Activated T-cell treated with anti-CD3 and anti-CD28 coated beads, Interleukin-2, amount 50 U/mL, for 48 hours (primary cell): ENCODE measurements at regions not wholly inside any gene's neighbourhood (a gene's known extent, or its start where the extent isn't known, plus 50 kb on each side); places are given as distances from the start of the nearest gene placed in this dataset.

Source experiments
- DNase-seq, 2 experiments: peaks; one replicate each; pipeline ENCODE4 v3.0.0-alpha.2; 2020

DNA sequence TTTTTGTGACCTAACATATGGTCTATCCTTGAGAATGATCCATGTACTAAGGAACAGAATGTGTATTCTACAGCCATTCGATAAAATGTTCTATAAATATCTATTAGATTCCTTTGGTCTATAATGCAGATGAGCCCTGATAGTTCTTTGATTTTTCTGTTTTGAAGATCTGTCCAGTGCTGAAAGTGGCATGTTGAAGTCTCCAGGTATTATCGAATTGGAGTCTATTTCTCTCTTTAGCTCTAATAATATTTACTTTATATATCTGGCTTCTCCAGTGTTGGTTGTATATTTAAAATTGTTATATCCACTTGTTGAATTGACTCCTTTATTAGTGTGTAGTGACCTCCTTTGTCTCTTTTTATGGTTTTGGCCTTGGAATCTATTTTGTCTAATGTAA, 377.9 kb downstream of the ARL6IP6 start:
- DNase-seq, result no peak

DNA sequence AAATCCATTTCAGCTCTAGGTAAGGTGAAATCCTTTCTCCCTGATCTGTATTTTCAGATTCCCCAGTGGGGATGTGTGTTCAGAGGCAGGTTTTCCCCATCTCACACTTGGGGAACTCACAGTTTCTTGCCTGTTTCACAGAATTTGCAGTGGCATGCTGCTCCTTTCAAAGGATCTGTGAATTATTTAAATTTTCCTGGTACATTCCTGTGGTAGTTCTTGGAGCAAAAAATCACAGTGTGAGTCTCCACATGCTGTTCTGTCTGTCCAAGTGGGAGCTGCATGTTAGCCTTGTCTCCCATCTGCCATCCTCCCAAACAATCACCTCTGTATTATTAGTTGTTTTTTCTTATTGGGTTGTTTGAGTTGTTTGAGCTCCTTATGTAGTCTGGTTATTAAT, 372.9 kb downstream of the ARL6IP6 start:
- DNase-seq, result no peak

DNA sequence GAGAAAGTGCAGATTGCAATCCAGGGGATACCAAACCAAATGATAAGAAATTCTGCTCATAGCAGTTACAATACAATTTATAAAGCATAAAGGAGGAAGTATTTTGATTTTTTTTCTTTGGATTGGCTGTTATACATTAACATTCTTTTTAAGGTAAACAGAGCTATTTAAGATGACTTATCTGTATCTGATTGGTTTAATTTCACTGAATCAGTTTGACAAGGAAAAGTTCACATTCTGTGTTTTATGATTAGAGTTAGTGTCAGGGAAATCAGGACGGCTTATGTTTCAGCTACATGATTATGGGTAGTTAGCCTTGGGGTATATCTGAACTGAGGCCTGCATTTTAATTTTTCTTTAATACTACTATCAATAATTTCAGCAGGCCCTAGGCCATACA, 360.9 kb downstream of the ARL6IP6 start:
- DNase-seq, result no peak

DNA sequence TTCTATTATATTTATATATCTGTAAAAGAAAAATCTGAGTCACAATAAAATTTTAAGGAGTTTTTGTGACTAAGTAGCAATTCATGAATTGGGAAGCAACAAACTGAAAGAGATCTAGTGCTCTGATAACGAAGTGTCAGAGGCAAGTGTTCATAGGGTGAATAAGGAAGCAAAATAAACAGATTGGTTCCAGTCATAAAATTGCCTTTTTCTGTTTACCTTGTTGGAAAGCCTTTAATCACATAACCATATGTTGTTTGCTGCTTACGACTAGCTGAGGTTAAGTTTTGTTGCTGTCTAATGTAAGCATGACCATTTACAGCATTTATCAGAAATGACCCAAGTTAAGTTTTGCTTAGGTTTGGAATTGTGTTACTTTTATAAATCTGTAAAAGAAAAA, 358.9 kb downstream of the ARL6IP6 start:
- no peak for DNase-seq

DNA sequence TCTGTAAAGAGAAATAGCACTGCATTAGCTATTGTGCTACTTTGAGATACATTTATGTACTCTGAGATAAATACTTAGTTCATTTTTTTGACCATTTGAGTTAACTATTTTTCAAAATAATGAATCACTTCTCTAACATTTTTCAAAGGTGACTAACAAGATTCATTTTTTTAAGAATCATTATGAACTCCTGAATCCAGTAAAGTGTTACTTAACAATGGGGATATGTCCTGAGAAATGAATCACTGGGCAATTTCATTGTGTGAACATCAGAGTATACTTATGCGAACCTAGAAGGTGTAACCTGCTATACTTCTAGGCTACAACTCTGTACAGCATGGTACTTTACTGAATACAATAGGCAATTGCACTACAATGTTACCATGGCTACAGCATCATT, 355.8 kb downstream of the ARL6IP6 start:
- DNase-seq, result no peak

DNA sequence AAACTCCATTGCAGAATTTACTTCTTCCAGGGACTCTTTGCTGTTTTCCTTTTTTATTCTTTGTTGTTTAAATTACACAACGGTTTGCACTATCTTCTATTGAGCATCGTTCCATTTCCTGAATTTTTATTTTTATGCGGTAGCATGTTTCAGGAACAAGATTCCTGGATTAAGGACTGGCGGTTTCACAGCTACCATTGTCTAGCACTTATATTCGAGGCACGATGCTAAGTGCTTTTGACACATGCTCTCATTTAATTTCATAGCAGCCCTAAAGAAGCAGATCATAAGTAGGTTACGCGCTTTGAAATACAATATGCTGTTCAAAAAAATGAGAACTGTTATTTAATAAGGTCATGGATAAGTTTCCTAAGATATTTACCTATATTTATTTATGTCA, 354.4 kb downstream of the ARL6IP6 start:
- DNase-seq, result no peak

DNA sequence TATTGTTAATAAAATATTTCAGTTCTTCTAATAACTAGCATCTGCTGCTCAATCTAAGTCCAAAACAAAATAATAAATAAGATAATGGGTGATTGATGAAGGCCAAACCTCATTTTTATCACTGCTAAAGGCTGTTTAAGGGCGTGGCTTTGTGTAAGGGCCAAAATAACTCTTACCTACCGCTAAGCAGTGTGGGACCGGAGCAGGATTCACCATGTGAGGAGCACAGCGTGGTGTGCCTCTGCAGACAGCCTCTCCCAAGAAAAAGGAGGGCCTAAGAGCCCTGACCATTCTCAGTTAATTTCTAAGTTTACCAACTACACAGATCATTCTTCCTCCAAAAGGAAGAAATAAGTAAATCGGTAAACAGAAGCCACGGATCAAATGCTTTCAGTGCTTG, 353.7 kb downstream of the ARL6IP6 start:
- no peak for DNase-seq

DNA sequence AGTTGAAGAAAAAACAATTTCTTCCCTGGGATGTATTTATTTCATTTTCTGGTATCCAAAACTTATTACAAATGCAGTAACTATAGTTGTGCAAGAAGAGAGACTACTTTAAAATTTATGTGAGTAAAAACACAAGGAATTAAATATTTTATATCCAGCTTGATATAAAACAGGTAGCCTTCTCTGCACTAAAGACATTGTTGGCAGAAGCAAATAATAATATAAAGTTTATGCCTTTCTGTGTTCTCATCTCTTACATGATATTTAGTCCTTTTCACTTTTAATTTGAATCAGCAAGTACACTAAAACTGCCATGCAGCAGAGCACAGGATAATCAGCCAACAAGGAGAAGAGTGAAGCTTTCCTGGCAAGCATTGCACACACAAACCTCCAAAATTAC, 352.7 kb downstream of the ARL6IP6 start:
- DNase-seq, result no peak

DNA sequence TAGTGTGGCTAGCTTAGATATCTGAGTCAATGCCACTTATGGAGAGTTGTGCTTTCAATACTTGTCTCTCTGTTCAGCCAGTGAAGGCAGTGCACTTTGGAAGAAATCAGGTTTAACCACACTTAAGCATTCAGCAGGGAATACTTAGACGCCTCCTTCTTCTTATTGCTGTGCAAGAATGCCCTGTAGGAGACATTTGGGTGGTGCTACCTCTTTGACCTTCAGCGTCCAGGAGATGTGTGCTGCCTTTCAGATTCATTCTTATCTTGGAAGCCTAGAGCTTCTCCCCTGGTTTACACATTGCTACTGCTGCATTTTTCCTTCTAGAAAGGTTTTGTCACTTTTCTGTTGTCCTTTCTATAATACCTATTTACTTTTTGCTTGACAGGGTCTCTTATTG, 350.5 kb downstream of the ARL6IP6 start:
- DNase-seq, result no peak

DNA sequence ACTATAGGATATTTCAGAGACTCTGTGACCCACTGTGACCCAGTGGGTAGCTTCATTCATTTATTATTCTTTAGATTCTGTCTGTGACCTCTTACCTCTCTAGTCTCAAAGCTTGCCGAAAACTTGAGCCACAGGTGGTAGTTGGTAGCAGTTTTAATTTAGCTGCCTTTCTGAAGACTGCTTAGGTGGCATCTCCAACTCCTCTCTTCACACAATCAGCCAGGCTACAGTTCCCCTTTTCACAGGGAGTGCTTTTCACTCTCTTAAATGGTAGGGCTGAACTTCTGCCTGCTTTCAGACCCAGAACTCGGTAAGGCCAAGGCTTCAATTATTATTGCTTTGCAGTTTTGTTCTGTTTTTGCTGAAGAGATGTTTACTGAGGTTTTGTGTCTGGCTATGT, 349.6 kb downstream of the ARL6IP6 start:
- DNase-seq, result no peak

DNA sequence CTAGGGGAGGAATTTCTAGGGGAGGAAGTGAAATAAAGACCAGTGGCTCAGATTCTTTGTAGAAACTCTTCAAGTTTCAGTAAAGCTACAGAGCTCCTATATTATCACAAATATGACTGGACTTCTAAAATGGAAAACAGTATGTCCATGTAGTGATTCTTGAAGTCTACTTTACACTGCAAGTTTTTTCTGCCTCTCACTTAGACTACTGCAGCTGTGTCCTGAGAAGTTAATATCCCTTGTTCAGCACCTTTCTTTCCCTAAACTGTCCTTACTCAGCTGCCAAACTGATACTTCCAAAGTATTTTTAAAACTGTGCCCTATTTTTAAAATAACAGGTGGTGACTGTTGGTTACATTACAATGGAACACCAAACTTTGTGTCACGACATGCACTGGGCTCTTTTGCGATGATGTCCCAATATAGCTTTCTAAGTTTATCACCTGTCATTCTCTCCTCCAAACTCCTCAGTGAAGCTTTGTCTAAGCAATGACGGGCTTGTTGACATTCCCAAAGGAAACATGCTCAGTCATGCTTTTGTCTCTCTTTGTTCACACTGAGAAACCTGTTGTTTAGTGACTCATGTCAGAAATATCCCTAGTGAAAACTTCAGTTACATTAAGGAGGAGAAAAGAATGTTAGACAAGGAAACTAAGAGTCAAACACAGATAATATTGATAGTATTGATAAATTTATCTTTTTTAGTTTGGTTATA, 341.1 kb downstream of the ARL6IP6 start:
- DNase-seq, result no peak

DNA sequence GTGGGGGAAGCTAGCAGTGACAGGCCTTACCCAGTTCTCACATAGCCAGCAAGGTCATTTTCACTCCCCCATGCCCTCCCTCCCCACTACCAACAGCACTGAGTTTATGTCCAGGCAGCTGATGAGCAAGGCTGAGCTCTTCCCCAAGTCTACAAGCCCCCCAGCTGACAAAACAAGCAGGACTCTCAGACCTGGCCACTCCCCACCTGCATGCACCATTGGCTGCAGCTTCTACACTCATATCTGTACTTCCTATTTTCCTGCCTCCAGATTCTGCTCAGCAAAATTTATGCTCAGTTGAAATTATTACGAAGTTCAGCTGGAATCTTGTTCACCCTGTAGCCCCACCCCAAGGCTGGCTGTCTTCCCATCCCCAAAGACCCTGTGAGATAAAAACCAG, 339.3 kb downstream of the ARL6IP6 start:
- DNase-seq, result no peak

DNA sequence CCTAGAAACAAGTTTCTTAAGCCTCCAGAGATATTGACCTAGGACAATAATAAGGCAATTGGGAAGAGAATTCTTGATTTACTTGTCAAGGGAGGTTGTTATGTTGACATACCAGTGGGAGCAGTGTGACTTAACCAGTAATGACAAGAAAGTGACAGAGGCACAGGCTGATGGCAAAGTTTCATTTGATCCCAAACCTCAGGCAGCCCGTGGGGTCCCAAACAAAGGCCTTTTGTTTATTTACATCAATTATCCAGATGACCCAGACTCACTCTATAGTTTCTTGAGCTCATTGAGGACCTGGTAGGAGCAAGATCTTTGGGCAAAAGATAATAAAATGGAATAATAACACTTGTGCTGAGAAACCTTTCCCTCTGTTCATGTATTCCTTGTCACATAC, 336.8 kb downstream of the ARL6IP6 start:
- no peak for DNase-seq

DNA sequence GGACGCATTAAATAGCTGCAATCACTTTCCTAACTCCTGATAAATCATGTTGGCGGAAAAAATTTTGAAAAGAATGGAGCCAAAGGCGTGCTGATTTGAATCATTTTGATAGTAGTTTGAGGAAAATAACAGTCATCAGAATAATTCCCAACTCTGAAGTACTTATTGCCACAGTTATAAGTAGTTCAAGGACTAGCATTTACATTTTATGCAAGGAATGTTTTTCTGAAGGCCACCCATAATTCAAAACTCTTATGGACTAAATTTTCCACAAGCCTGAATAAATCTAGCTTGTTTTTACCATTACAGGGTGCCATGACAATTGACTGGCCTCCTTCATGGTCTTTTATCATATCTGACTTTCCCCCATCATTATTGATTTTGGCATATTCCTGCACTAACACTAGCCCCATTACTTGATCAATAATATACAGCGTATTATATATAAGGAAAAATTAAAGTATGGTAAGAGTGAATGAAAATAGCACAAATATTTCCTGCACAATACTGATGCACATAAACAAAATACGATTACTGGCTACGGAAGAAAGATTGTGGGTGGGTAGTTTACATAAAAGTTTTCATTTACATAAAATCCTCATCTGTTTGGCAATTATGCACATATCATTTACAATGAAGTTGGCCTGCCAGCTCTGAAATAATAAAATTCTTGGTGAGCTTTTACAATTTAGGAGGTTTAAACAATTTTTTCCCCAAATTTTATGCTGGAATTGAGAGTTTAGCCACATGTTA, 334.6 kb downstream of the ARL6IP6 start:
- no peak for DNase-seq

DNA sequence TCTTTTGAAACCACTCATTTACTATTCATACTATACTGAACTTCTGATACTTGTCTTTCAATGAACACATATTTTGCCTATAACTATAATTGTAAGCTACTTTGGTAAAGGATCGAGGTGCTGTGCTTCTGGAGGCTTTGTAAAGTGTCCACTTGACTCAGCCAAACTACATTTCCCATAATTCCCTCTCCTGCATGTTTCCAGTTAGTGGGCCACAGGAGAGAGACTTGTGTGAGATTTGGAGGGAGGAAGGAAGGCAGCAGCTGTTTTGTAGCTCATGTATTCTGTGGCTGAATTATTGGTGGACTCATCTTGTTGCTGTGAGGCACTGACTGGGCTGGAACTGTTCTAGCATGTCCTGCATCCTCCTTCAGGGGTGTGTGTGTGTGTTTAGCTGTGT, 328.8 kb downstream of the ARL6IP6 start:
- no peak for DNase-seq

DNA sequence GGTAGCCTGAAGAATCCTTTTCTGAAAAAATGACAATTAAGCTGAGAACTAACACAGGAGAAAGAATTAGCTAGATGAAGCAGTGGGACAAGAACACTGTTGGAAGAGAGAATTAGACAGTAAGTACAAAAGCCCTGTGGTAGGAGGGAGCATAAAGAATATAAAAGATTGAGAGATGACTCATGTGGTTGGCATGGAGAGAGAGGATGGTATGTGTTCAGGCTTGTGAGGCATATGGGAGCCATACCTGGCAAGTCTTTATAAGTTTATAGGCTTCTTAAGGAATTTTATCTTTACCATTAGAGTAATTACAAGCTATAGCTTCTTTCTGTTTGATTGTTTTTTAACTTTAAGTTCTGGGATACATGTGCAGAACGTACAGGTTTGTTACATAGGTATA, 325.0 kb downstream of the ARL6IP6 start:
- no peak for DNase-seq

DNA sequence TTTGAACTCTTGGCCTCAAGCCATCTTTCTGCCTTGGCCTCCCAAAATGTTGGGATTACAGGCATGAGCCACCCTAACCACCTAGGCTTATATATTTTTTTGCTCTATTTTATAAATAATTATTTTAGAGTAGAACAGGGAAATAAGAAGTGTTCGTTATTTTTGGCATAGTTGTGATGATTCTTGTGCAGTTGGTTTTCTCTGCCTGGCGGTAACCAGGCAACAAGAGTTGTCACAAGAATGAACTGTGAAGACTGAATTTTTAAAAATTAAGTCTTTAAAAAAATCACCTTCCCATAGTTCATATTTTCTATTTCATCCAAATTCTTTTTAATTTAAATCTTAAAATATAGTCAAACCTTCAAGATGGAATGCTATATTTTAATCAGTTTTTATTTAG, 310.2 kb downstream of the ARL6IP6 start:
- no peak for DNase-seq

DNA sequence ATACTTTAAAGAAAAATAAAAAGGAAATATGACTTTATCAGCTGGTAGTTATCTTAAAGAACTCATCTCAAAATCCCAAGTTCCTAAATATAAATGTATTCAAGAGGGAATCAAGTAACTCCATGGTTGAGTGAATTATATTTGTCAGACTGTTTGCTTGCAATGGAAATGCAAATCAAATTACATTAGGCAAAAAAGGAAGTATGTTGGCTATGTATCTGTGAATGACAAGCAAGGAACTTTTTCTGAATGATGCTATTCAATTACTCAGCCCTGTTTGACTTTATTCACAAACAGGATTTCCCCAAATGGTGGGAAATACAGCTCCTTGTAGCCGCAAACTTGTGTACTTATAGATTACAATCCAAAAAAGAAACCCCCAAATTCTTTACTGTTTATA, 309.1 kb downstream of the ARL6IP6 start:
- no peak for DNase-seq

DNA sequence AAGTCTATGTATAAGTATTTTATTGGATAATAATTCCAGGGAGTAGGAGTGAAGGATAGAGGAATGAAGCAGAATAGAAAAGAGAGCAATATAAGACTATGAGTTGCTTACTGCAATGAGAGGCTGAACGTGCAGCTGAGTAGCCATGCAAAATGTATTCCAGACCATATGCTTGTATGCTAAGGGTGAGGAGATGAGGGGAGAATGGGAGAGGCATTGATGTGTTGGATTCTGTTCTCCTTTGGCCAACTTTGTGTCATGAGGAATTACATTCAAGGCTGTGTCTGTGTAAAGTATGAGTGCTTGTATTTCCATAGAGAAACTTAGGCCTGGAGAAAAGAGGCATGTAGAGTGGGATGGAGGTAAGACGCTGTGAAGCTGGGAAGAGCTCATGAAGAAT, 301.8 kb downstream of the ARL6IP6 start:
- DNase-seq, result no peak

DNA sequence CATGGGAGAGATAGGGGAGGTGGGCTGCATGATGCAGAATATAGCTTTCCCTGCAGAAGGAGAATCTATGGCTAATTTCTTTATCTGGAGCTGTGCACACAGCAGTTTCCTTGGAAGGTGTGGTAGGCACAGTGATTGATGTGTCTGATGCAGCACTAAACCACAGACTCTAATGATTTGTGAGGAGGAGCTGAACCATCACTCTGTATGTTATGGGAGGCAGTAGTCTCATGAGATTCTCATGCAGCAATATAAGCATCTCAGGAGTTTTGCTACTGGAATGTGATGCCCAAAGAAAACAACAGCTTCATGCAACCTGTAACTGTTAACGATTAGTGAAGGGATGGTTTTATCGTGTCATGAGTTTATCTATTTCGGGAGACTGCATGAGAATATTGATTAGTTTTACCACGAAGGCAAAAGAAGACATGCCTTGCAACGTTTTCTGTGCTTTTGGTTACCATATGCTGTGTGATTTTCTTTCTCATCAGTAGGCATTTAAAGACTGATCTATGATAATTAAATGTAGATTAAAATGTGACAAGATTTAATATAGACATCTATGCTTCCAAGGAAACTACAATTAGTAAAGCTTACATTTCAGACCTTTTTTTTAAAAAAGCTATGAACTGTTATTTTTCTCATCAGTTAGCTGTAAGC, 286.8 kb downstream of the ARL6IP6 start:
- no peak for DNase-seq

DNA sequence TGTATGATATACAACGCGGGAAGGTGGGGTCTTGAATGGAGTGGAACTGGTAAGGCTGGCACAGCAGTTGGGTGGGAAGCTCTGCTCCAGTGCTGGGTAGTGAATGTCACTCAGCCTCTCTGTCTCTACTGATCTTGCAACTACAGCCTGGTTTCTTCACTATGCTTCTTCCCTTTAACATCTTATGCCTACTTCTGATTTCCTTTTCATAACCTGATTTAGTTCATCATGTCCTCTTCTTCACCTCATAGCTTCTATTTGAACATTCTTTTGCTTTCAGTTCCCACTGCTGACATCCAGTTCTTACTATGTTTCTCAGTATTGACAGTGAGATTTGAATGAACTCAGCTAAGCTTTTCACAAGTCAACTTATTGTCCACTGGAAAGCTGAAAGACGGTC, 286.2 kb downstream of the ARL6IP6 start:
- no peak for DNase-seq

DNA sequence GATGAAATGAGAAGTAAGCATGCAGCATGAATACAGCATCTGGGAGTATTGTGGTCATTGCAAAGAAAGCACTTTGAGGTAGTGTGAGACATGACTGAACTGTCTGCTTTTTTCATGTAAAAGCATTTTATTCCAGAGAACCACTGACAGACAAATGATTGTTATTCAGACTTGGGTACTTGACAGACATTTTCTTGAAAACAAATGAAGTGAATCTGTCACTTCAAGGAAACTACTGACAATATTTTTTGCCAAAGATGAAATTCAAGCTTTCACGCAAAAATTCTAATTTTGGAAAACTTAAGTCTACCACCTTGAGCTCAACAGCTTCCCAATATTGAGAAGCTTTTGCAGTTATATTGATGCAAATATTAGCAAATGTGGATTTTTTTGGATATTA, 255.7 kb downstream of the ARL6IP6 start:
- no peak for DNase-seq

DNA sequence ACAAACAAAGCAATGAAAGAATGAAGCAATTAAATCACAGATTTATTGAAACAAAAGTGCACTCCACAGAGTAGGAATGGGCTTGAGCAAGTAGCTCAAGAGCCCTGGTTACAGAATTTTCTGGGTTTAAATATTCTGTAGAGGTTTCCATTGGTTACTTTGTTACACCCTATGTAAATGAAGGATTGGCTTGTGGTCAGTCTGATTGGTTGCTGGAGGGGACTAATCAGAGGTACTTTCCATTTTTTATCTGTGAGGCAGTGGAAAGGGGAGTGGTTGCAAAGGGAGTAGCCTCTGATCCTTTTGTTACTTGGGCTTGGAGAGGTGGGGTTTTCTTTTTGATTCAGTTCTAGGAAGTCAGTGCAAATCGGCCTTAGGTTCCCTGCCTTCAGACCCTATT, 253.3 kb downstream of the ARL6IP6 start:
- no peak for DNase-seq

DNA sequence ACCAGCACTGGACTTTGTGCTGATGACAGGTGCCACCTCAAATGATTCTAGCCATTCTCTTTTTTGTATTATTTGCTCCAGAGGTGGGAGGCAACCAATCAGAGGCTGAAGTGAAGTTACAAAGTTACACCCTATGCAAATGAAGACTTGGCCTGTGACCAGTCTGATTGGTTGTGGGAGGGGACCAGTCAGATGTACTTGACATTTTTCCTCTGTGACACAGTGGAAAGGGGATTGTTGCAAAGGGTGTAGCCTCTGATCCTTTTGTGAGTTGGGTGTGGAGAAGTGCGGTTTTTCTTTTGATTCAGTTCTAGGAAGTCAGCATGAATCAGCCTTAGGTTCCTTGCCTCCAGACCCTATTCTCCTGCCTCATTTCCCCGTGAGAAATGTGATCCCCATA, 244.0 kb downstream of the ARL6IP6 start:
- DNase-seq, result no peak
